Ovary (tissue), 7 donors: ENCODE measurements at regions not wholly inside any gene's neighbourhood (a gene's known extent, or its start where the extent isn't known, plus 50 kb on each side); places are given as distances from the start of the nearest gene placed in this dataset.

ENCODE experiments used
- DNase-seq, 5 donors: peaks; one replicate each; pipeline ENCODE4 v3.0.0-alpha.2; 2019 to 2020
- H3K27ac ChIP-seq, 2 donors: fragments of 200-600 bp; one replicate each; pipeline versions ENCODE4 v1.5.1 to v1.8.0; 2019 to 2022
- H3K27me3 ChIP-seq: fragments of 200-600 bp; one replicate; pipeline ENCODE4 v1.8.0; 2022
- H3K36me3 ChIP-seq: fragments of 200-600 bp; sonication (generic); one replicate; pipeline ENCODE4 v1.5.1; 2019
- H3K4me1 ChIP-seq: one replicate; pipeline ENCODE4 v1.8.1; 2013; ENCODE audit warnings: mild to moderate bottlenecking, moderate library complexity; ENCODE audit not compliant: insufficient read depth
- H3K4me3 ChIP-seq: fragments of 200-600 bp; sonication (generic); one replicate; pipeline ENCODE4 v1.5.1; 2017
- H3K9me3 ChIP-seq, 2 donors: fragments of 200-600 bp in 1 of 2; sonication (generic) in 1 of 2; one replicate each; pipeline versions ENCODE4 v1.5.1 to v1.8.1; 2013 to 2019; ENCODE audit warnings: mild to moderate bottlenecking in 1 of 2, moderate library complexity in 1 of 2
- EP300 ChIP-seq: sonication (generic); formaldehyde crosslinking; IDR thresholded peaks from one replicate; pipeline ENCODE4 v1.6.1; 2017; ENCODE audit warnings: antibody characterized with exemption
- POLR2A ChIP-seq: fragments of 450-650 bp; IDR thresholded peaks from one replicate; pipeline ENCODE4 v1.6.1; 2017; ENCODE audit warnings: antibody characterized with exemption, mild to moderate bottlenecking, moderate library complexity
- WGBS, 3 donors: extraction: QIAGEN DNeasy Blood & Tissue Kit in 1 of 3; methylation state at CpG; one replicate each; pipeline versions ENCODE4 v1.1.5 to v1.1.7; 2013 to 2017; 5-methylcytosine and 5-hydroxymethylcytosine counted together
- intact Hi-C, 4 donors: fragments of 100-400 bp; cut with DNase I; formaldehyde crosslinking; loops; one replicate each; pipeline versions ENCODE4 v1.11.0 to v1.15.1; 2022 to 2023
- TF ChIP-seq, protein P1 (sequence below), 3 donors: fragments of 450-650 bp in 2 of 3; fragments of 200-600 bp in 1 of 3; IDR thresholded peaks; one replicate each; pipeline versions ENCODE4 v1.5.1 to v1.8.0; 2016 to 2022; ENCODE audit warnings: antibody characterized with exemption in 3 of 3, mild to moderate bottlenecking in 1 of 3
- donor health status: DM: no; HTN: no; CAD: no; lungs with moderate emphysema.
- donor health status: DM: no; HTN: no; CAD: no.
- donor health status: Bipolar disorder and iron deficiency.
- donor health status: DM: no; HTN: no; CAD: no.
- donor health status: DM: yes; HTN: yes; CAD: no.

DNA sequence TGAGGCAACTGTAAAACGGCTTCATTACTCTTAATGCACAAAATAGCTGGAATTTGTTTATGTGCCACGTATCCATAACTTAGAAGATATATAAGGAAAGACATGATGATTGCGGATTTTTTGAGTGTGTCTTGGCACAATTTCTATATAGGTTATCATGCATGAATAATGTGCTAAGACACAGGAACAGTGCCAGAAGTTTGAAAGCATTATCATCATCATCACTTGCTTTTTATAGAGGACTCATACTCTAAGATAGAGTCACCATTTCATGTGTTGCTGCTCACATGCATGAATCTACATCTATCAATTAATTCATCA is 113.4 kb downstream of the ELOVL4 start:
- TF ChIP-seq, protein P1, sequence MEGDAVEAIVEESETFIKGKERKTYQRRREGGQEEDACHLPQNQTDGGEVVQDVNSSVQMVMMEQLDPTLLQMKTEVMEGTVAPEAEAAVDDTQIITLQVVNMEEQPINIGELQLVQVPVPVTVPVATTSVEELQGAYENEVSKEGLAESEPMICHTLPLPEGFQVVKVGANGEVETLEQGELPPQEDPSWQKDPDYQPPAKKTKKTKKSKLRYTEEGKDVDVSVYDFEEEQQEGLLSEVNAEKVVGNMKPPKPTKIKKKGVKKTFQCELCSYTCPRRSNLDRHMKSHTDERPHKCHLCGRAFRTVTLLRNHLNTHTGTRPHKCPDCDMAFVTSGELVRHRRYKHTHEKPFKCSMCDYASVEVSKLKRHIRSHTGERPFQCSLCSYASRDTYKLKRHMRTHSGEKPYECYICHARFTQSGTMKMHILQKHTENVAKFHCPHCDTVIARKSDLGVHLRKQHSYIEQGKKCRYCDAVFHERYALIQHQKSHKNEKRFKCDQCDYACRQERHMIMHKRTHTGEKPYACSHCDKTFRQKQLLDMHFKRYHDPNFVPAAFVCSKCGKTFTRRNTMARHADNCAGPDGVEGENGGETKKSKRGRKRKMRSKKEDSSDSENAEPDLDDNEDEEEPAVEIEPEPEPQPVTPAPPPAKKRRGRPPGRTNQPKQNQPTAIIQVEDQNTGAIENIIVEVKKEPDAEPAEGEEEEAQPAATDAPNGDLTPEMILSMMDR (IDR thresholded peaks at IDR 0.05): no peak
- TF ChIP-seq POLR2A (no peak), EP300 (no peak)
- intact Hi-C loops: no loop called here
- H3K4me3 ChIP-seq: no peak overlapping the region
- no peak for DNase-seq
- no peaks in the 10 kb centered on the region for H3K27me3 ChIP-seq
- no peaks in the 10 kb centered on the region for H3K36me3 ChIP-seq
- H3K9me3 ChIP-seq: no peaks in the 10 kb centered on the region
- WGBS, 3 donors: 20 to 41% (median 22%) methylated on average over 3 of the region's 3 CpGs
- no peak overlapping the region for H3K27ac ChIP-seq
- H3K4me1 ChIP-seq: no peaks in the 10 kb centered on the region

DNA sequence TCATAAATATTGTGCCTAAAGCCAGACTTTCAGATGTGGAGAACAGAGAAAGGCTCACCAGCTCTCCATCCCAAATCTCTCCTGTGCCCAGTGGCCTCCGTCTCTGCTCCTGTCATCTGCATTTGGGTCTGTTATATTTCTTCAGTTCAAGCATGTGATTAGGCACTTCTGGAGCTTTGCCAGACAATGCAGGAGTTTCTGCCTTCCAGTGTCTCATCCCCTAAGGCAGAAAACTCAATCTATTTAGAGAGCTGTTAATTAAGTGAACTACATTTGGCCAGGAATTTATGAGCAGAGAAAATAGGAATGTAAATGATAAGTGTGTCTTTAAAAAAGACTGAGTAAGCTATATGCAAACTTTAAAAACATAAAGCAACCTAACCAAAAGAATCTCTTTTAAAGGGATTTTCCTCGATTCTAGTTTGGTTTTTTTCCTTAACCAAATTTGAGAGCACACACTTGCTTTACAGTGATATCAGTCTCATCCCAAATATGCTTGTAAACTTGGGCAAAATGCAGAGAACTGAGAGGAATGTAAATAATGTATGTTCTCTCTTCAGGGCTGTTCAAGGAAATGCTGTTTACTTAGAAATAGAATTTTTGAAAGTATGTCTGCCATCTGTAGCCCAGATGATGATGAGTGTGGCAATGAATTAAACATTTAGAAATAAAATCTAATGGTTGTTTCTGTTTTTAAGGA is 113.9 kb downstream of the ELOVL4 start:
- no peak for DNase-seq
- Histone ChIP-seq H3K9me3 (no peaks in the 10 kb centered on the region), H3K27ac (no peak overlapping the region), H3K36me3 (no peaks in the 10 kb centered on the region), H3K4me3 (no peak overlapping the region), H3K27me3 (no peaks in the 10 kb centered on the region), H3K4me1 (no peaks in the 10 kb centered on the region)
- intact Hi-C loops: no loop called here
- TF ChIP-seq, protein P1 (IDR thresholded peaks at IDR 0.05): no peak
- 7 to 9% (median 8%) methylated on average over 2 of the region's 2 CpGs for WGBS, 3 donors

DNA sequence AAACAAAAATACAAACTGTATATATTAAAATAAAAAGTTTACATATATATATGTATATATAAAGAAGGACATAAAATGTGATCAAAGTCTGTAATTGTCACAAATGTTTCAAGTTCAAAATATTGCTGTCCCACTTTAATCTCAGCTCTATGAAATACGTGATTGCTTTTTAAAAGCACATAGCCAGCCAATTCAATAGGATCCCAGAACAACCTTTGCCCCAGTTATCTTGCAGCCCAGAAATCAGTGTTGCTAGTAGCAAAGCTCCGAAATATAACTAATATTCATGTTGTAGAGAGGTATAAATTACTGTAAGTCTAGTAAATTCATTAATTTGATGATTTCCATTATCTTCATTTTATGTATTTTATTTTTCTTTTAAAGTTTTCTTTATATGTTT is 114.6 kb downstream of the ELOVL4 start:
- Histone ChIP-seq H3K4me3 (no peak overlapping the region), H3K27ac (no peak overlapping the region), H3K27me3 (no peaks in the 10 kb centered on the region), H3K9me3 (no peaks in the 10 kb centered on the region), H3K36me3 (no peaks in the 10 kb centered on the region), H3K4me1 (no peaks in the 10 kb centered on the region)
- intact Hi-C loops: no loop called here
- 39 to 45% (median 40%) methylated on average over 2 of the region's 2 CpGs for WGBS, 3 donors
- DNase-seq: no peak
- TF ChIP-seq POLR2A: no peak
- no peak for TF ChIP-seq EP300
- TF ChIP-seq, protein P1 (IDR thresholded peaks at IDR 0.05): no peak

DNA sequence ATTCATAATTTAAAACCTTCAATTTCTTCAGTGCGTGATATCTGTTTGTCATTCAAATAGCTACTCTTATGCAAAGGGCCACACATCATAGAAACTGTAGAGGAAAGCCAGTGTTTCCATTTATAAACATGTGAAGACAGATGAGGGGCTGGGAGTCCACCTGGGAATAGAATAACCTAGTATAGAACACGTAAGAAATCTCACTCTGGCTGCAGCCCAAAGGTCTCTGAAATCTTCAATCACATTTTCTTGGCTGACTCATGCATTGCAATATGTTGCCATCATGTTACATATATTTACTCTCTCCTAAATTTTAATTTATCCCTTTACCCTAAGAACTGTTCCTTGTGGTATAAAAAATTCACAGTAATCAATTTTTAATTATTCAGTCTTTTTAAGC is 123.2 kb downstream of the ELOVL4 start:
- Histone ChIP-seq H3K4me3 (no peak overlapping the region), H3K27ac (no peak overlapping the region), H3K36me3 (no peaks in the 10 kb centered on the region), H3K27me3 (no peaks in the 10 kb centered on the region), H3K4me1 (no peaks in the 10 kb centered on the region), H3K9me3 (no peaks in the 10 kb centered on the region)
- DNase-seq: no peak
- intact Hi-C loops: no loop called here
- 9 to 51% (median 50%) methylated on average over 2 of the region's 2 CpGs for WGBS, 3 donors
- TF ChIP-seq, protein P1 (IDR thresholded peaks at IDR 0.05): no peak
- TF ChIP-seq POLR2A (no peak), EP300 (no peak)
